ENCODE measurements at regions not wholly inside any gene's neighbourhood (a gene's known extent, or its start where the extent isn't known, plus 50 kb on each side); places are given as distances from the start of the nearest gene placed in this dataset.

- Histone ChIP-seq H3K27me3 (ENCODE audit: control insufficient read depth in 2 of 2, insufficient read depth in 1 of 2, low read length in 1 of 2) (no peaks in the 10 kb centered on the region), H3K4me3 (ENCODE audit: low read length in 2 of 2) (no peak overlapping the region), H3K36me3 (ENCODE audit: control insufficient read depth in 2 of 2, insufficient read depth in 2 of 2, low read length in 1 of 2) (no peaks in the 10 kb centered on the region), H3K27ac (ENCODE audit: low read depth in 1 of 2, low read length in 1 of 2) (peak overlapping the region in 1 of 2 donors; percentile 26), H3K4me1 (ENCODE audit: control insufficient read depth in 2 of 2, insufficient read depth in 2 of 2, low read length in 2 of 2) (peaks cover 0 to 3% of the 10 kb centered on the region in 2 donors), H3K9me3 (ENCODE audit: control insufficient read depth in 2 of 2, insufficient read depth in 1 of 2, low read length in 1 of 2) (no peaks in the 10 kb centered on the region)
- 100% methylated on average over 1 of the region's 1 CpG for WGBS
- no peak for DNase-seq (ENCODE audit: low read depth in 6 of 9, low spot score in 9 of 9)
Measured at GRCh38 chr5:143505934-143506333, 102.4 kb upstream of the NR3C1 start.

GRCh38 chr5:143505354-143505753, 101.9 kb upstream of the NR3C1 start:
- no peaks in the 10 kb centered on the region for H3K27me3 ChIP-seq (ENCODE audit: control insufficient read depth in 2 of 2, insufficient read depth in 1 of 2, low read length in 1 of 2)
- no peak overlapping the region for H3K4me3 ChIP-seq (ENCODE audit: low read length in 2 of 2)
- H3K4me1 ChIP-seq (ENCODE audit: control insufficient read depth in 2 of 2, insufficient read depth in 2 of 2, low read length in 2 of 2): peaks cover 0 to 3% of the 10 kb centered on the region in 2 donors
- no peaks in the 10 kb centered on the region for H3K36me3 ChIP-seq (ENCODE audit: control insufficient read depth in 2 of 2, insufficient read depth in 2 of 2, low read length in 1 of 2)
- no peak overlapping the region for H3K27ac ChIP-seq (ENCODE audit: low read depth in 1 of 2, low read length in 1 of 2)
- H3K9me3 ChIP-seq (ENCODE audit: control insufficient read depth in 2 of 2, insufficient read depth in 1 of 2, low read length in 1 of 2): no peaks in the 10 kb centered on the region
- no peak for DNase-seq (ENCODE audit: low read depth in 6 of 9, low spot score in 9 of 9)

- H3K27me3 ChIP-seq (ENCODE audit: control insufficient read depth in 2 of 2, insufficient read depth in 1 of 2, low read length in 1 of 2): no peaks in the 10 kb centered on the region
- WGBS: 97% methylated on average over 7 of the region's 7 CpGs
- H3K4me1 ChIP-seq (ENCODE audit: control insufficient read depth in 2 of 2, insufficient read depth in 2 of 2, low read length in 2 of 2): no peaks in the 10 kb centered on the region
- H3K9me3 ChIP-seq (ENCODE audit: control insufficient read depth in 2 of 2, insufficient read depth in 1 of 2, low read length in 1 of 2): no peaks in the 10 kb centered on the region
- H3K4me3 ChIP-seq (ENCODE audit: low read length in 2 of 2): no peak overlapping the region
- DNase-seq (ENCODE audit: low read depth in 6 of 9, low spot score in 9 of 9): no peak
- H3K27ac ChIP-seq (ENCODE audit: low read depth in 1 of 2, low read length in 1 of 2): no peak overlapping the region
- H3K36me3 ChIP-seq (ENCODE audit: control insufficient read depth in 2 of 2, insufficient read depth in 2 of 2, low read length in 1 of 2): no peaks in the 10 kb centered on the region
Measured at GRCh38 chr5:143501310-143502044, 98.0 kb upstream of the NR3C1 start.

GRCh38 chr5:143499480-143500114, 96.1 kb upstream of the NR3C1 start:
- no peak overlapping the region for H3K4me3 ChIP-seq (ENCODE audit: low read length in 2 of 2)
- WGBS: 98% methylated on average over 2 of the region's 2 CpGs
- H3K27me3 ChIP-seq (ENCODE audit: control insufficient read depth in 2 of 2, insufficient read depth in 1 of 2, low read length in 1 of 2): no peaks in the 10 kb centered on the region
- no peak overlapping the region for H3K27ac ChIP-seq (ENCODE audit: low read depth in 1 of 2, low read length in 1 of 2)
- no peak for DNase-seq (ENCODE audit: low read depth in 6 of 9, low spot score in 9 of 9)
- no peaks in the 10 kb centered on the region for H3K9me3 ChIP-seq (ENCODE audit: control insufficient read depth in 2 of 2, insufficient read depth in 1 of 2, low read length in 1 of 2)
- H3K36me3 ChIP-seq (ENCODE audit: control insufficient read depth in 2 of 2, insufficient read depth in 2 of 2, low read length in 1 of 2): no peaks in the 10 kb centered on the region
- H3K4me1 ChIP-seq (ENCODE audit: control insufficient read depth in 2 of 2, insufficient read depth in 2 of 2, low read length in 2 of 2): no peaks in the 10 kb centered on the region

- DNase-seq (ENCODE audit: low read depth in 6 of 9, low spot score in 9 of 9): no peak
- Histone ChIP-seq H3K4me3 (ENCODE audit: low read length in 2 of 2) (no peak overlapping the region), H3K9me3 (ENCODE audit: control insufficient read depth in 2 of 2, insufficient read depth in 1 of 2, low read length in 1 of 2) (no peaks in the 10 kb centered on the region), H3K4me1 (ENCODE audit: control insufficient read depth in 2 of 2, insufficient read depth in 2 of 2, low read length in 2 of 2) (no peaks in the 10 kb centered on the region), H3K36me3 (ENCODE audit: control insufficient read depth in 2 of 2, insufficient read depth in 2 of 2, low read length in 1 of 2) (no peaks in the 10 kb centered on the region), H3K27me3 (ENCODE audit: control insufficient read depth in 2 of 2, insufficient read depth in 1 of 2, low read length in 1 of 2) (no peaks in the 10 kb centered on the region), H3K27ac (ENCODE audit: low read depth in 1 of 2, low read length in 1 of 2) (no peak overlapping the region)
Measured at GRCh38 chr5:143498821-143499220, 95.3 kb upstream of the NR3C1 start.

GRCh38 chr5:143497749-143498148, 94.3 kb upstream of the NR3C1 start:
- H3K36me3 ChIP-seq (ENCODE audit: control insufficient read depth in 2 of 2, insufficient read depth in 2 of 2, low read length in 1 of 2): no peaks in the 10 kb centered on the region
- DNase-seq (ENCODE audit: low read depth in 6 of 9, low spot score in 9 of 9): no peak
- H3K4me3 ChIP-seq (ENCODE audit: low read length in 2 of 2): no peak overlapping the region
- no peak overlapping the region for H3K27ac ChIP-seq (ENCODE audit: low read depth in 1 of 2, low read length in 1 of 2)
- no peaks in the 10 kb centered on the region for H3K9me3 ChIP-seq (ENCODE audit: control insufficient read depth in 2 of 2, insufficient read depth in 1 of 2, low read length in 1 of 2)
- no peaks in the 10 kb centered on the region for H3K4me1 ChIP-seq (ENCODE audit: control insufficient read depth in 2 of 2, insufficient read depth in 2 of 2, low read length in 2 of 2)
- no peaks in the 10 kb centered on the region for H3K27me3 ChIP-seq (ENCODE audit: control insufficient read depth in 2 of 2, insufficient read depth in 1 of 2, low read length in 1 of 2)

GRCh38 chr5:143496943-143497342, 93.5 kb upstream of the NR3C1 start:
- Histone ChIP-seq H3K4me1 (ENCODE audit: control insufficient read depth in 2 of 2, insufficient read depth in 2 of 2, low read length in 2 of 2) (no peaks in the 10 kb centered on the region), H3K27ac (ENCODE audit: low read depth in 1 of 2, low read length in 1 of 2) (no peak overlapping the region), H3K4me3 (ENCODE audit: low read length in 2 of 2) (no peak overlapping the region), H3K9me3 (ENCODE audit: control insufficient read depth in 2 of 2, insufficient read depth in 1 of 2, low read length in 1 of 2) (no peaks in the 10 kb centered on the region), H3K27me3 (ENCODE audit: control insufficient read depth in 2 of 2, insufficient read depth in 1 of 2, low read length in 1 of 2) (no peaks in the 10 kb centered on the region), H3K36me3 (ENCODE audit: control insufficient read depth in 2 of 2, insufficient read depth in 2 of 2, low read length in 1 of 2) (no peaks in the 10 kb centered on the region)
- 96% methylated on average over 2 of the region's 2 CpGs for WGBS
- DNase-seq (ENCODE audit: low read depth in 6 of 9, low spot score in 9 of 9): no peak

GRCh38 chr5:143495821-143496275, 92.4 kb upstream of the NR3C1 start:
- no peak overlapping the region for H3K27ac ChIP-seq (ENCODE audit: low read depth in 1 of 2, low read length in 1 of 2)
- WGBS: 87% methylated on average over 2 of the region's 2 CpGs
- no peaks in the 10 kb centered on the region for H3K9me3 ChIP-seq (ENCODE audit: control insufficient read depth in 2 of 2, insufficient read depth in 1 of 2, low read length in 1 of 2)
- DNase-seq (ENCODE audit: low read depth in 6 of 9, low spot score in 9 of 9): peak in 1 of 9 donors; percentile 21
- H3K36me3 ChIP-seq (ENCODE audit: control insufficient read depth in 2 of 2, insufficient read depth in 2 of 2, low read length in 1 of 2): no peaks in the 10 kb centered on the region
- H3K4me1 ChIP-seq (ENCODE audit: control insufficient read depth in 2 of 2, insufficient read depth in 2 of 2, low read length in 2 of 2): no peaks in the 10 kb centered on the region
- no peak overlapping the region for H3K4me3 ChIP-seq (ENCODE audit: low read length in 2 of 2)
- no peaks in the 10 kb centered on the region for H3K27me3 ChIP-seq (ENCODE audit: control insufficient read depth in 2 of 2, insufficient read depth in 1 of 2, low read length in 1 of 2)

- Histone ChIP-seq H3K27ac (ENCODE audit: low read depth in 1 of 2, low read length in 1 of 2) (no peak overlapping the region), H3K36me3 (ENCODE audit: control insufficient read depth in 2 of 2, insufficient read depth in 2 of 2, low read length in 1 of 2) (no peaks in the 10 kb centered on the region), H3K27me3 (ENCODE audit: control insufficient read depth in 2 of 2, insufficient read depth in 1 of 2, low read length in 1 of 2) (no peaks in the 10 kb centered on the region), H3K9me3 (ENCODE audit: control insufficient read depth in 2 of 2, insufficient read depth in 1 of 2, low read length in 1 of 2) (no peaks in the 10 kb centered on the region), H3K4me1 (ENCODE audit: control insufficient read depth in 2 of 2, insufficient read depth in 2 of 2, low read length in 2 of 2) (no peaks in the 10 kb centered on the region), H3K4me3 (ENCODE audit: low read length in 2 of 2) (no peak overlapping the region)
- no peak for DNase-seq (ENCODE audit: low read depth in 6 of 9, low spot score in 9 of 9)
- WGBS: 92% methylated on average over 2 of the region's 2 CpGs
Measured at GRCh38 chr5:143495110-143495509, 91.6 kb upstream of the NR3C1 start.

All from thymus (tissue), 11 donors.